ENCODE measurements at regions not wholly inside any gene's neighbourhood (a gene's known extent, or its start where the extent isn't known, plus 50 kb on each side); places are given as distances from the start of the nearest gene placed in this dataset.

DNA sequence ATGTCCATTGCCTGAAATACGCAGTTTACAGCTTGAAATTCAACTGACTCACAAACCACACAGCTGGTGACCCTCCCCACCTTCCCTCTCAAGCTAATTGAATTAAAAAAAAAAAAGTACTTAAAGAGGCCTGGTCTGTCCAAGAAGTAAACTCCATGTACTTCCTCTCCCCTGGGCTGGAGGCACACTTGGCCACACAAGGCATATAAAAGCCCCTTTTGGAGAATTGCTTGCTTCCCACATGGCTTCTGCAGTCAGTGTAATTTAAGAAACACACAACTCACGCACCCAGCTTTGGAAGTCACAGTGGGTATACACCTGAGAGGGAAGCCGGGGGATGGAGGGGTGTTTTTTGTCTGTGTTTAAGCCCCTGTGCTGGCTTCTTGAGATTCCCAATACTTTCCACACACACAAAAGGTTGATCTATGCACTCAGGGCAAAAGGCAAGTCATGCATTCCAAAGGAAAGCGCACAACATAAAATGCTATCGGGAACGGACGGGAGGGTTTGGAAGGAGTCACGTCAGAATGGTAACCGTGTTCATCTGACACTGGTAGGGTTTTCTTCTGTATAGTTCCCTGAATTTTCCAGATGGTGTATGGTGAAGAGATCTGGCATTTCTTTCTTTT, 106.6 kb upstream of the ALDH1A3 start:
- TF ChIP-seq, protein P1, sequence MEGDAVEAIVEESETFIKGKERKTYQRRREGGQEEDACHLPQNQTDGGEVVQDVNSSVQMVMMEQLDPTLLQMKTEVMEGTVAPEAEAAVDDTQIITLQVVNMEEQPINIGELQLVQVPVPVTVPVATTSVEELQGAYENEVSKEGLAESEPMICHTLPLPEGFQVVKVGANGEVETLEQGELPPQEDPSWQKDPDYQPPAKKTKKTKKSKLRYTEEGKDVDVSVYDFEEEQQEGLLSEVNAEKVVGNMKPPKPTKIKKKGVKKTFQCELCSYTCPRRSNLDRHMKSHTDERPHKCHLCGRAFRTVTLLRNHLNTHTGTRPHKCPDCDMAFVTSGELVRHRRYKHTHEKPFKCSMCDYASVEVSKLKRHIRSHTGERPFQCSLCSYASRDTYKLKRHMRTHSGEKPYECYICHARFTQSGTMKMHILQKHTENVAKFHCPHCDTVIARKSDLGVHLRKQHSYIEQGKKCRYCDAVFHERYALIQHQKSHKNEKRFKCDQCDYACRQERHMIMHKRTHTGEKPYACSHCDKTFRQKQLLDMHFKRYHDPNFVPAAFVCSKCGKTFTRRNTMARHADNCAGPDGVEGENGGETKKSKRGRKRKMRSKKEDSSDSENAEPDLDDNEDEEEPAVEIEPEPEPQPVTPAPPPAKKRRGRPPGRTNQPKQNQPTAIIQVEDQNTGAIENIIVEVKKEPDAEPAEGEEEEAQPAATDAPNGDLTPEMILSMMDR (IDR thresholded peaks at IDR 0.05; ENCODE audit: low read depth, low read length, missing input control), result no peak
- TF ChIP-seq, protein P2, sequence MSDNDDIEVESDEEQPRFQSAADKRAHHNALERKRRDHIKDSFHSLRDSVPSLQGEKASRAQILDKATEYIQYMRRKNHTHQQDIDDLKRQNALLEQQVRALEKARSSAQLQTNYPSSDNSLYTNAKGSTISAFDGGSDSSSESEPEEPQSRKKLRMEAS (IDR thresholded peaks at IDR 0.05), result no peak
- TF ChIP-seq, protein P3, sequence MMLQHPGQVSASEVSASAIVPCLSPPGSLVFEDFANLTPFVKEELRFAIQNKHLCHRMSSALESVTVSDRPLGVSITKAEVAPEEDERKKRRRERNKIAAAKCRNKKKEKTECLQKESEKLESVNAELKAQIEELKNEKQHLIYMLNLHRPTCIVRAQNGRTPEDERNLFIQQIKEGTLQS (IDR thresholded peaks at IDR 0.05), result no peak
- no peak for TF ChIP-seq HNF4A (conservative IDR thresholded peaks at IDR 0.05)
- TF ChIP-seq, protein P4, sequence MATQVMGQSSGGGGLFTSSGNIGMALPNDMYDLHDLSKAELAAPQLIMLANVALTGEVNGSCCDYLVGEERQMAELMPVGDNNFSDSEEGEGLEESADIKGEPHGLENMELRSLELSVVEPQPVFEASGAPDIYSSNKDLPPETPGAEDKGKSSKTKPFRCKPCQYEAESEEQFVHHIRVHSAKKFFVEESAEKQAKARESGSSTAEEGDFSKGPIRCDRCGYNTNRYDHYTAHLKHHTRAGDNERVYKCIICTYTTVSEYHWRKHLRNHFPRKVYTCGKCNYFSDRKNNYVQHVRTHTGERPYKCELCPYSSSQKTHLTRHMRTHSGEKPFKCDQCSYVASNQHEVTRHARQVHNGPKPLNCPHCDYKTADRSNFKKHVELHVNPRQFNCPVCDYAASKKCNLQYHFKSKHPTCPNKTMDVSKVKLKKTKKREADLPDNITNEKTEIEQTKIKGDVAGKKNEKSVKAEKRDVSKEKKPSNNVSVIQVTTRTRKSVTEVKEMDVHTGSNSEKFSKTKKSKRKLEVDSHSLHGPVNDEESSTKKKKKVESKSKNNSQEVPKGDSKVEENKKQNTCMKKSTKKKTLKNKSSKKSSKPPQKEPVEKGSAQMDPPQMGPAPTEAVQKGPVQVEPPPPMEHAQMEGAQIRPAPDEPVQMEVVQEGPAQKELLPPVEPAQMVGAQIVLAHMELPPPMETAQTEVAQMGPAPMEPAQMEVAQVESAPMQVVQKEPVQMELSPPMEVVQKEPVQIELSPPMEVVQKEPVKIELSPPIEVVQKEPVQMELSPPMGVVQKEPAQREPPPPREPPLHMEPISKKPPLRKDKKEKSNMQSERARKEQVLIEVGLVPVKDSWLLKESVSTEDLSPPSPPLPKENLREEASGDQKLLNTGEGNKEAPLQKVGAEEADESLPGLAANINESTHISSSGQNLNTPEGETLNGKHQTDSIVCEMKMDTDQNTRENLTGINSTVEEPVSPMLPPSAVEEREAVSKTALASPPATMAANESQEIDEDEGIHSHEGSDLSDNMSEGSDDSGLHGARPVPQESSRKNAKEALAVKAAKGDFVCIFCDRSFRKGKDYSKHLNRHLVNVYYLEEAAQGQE (IDR thresholded peaks at IDR 0.05), result no peak
- TF ChIP-seq JUND (IDR thresholded peaks at IDR 0.05), result no peak
- TF ChIP-seq GABPA (IDR thresholded peaks at IDR 0.05 in 1 of 2, conservative IDR thresholded peaks at IDR 0.05 in 1 of 2), result no peak
- TF ChIP-seq, protein P5, sequence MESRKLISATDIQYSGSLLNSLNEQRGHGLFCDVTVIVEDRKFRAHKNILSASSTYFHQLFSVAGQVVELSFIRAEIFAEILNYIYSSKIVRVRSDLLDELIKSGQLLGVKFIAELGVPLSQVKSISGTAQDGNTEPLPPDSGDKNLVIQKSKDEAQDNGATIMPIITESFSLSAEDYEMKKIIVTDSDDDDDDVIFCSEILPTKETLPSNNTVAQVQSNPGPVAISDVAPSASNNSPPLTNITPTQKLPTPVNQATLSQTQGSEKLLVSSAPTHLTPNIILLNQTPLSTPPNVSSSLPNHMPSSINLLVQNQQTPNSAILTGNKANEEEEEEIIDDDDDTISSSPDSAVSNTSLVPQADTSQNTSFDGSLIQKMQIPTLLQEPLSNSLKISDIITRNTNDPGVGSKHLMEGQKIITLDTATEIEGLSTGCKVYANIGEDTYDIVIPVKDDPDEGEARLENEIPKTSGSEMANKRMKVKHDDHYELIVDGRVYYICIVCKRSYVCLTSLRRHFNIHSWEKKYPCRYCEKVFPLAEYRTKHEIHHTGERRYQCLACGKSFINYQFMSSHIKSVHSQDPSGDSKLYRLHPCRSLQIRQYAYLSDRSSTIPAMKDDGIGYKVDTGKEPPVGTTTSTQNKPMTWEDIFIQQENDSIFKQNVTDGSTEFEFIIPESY (IDR thresholded peaks at IDR 0.05), result no peak
- no peak for TF ChIP-seq SP1 (IDR thresholded peaks at IDR 0.05)
- no peak for TF ChIP-seq TAF1 (conservative IDR thresholded peaks at IDR 0.05)
- TF ChIP-seq RAD21 (IDR thresholded peaks at IDR 0.05), result no peak

All from liver (tissue), 3 donors.